Osteoblast (primary cell): ENCODE measurements at regions not wholly inside any gene's neighbourhood (a gene's known extent, or its start where the extent isn't known, plus 50 kb on each side); places are given as distances from the start of the nearest gene placed in this dataset.
"Not testable (repeated sequence)": the region's sequence is repeated elsewhere in the genome, so short reads cannot be mapped to it uniquely, and the experiment has no call there.

ENCODE experiments used
- DNase-seq: peaks from one replicate; pipeline ENCODE4 v3.0.0; 2011; ENCODE audit warnings: low spot score, mixed read lengths; ENCODE audit not compliant: insufficient read length; ENCODE audit errors: missing footprints
- H2AFZ ChIP-seq: 2 replicates; pipeline ENCODE4 v1.6.0; 2011; ENCODE audit warnings: mild to moderate bottlenecking, low read length
- H3K27ac ChIP-seq: 2 replicates; pipeline ENCODE4 v1.5.1; 2011; ENCODE audit warnings: mild to moderate bottlenecking, low read depth, low read length, moderate library complexity
- H3K27me3 ChIP-seq: 2 replicates; pipeline ENCODE4 v1.6.0; 2012; ENCODE audit warnings: mild to moderate bottlenecking, control low read depth, inconsistent platforms, low read length, moderate library complexity; ENCODE audit not compliant: insufficient read depth
- H3K36me3 ChIP-seq: 2 replicates; pipeline ENCODE4 v1.5.1; 2011; ENCODE audit warnings: mild to moderate bottlenecking, low read length, control low read depth, moderate library complexity; ENCODE audit not compliant: insufficient read depth
- H3K4me1 ChIP-seq: 2 replicates; pipeline ENCODE4 v1.5.1; 2011; ENCODE audit warnings: mild to moderate bottlenecking, low read length, control low read depth, moderate library complexity; ENCODE audit not compliant: insufficient read depth
- H3K4me2 ChIP-seq: 2 replicates; pipeline ENCODE4 v1.6.0; 2011; ENCODE audit warnings: mild to moderate bottlenecking, low read length; ENCODE audit not compliant: insufficient read depth
- H3K4me3 ChIP-seq: fragments of 200-600 bp; sonication (generic); 3 replicates; pipeline ENCODE4 v1.5.1; 2012; ENCODE audit warnings: mild to moderate bottlenecking, low read length, inconsistent platforms; ENCODE audit not compliant: insufficient read depth
- H3K79me2 ChIP-seq: 2 replicates; pipeline ENCODE4 v1.6.0; 2012; ENCODE audit warnings: mild to moderate bottlenecking, low read length, control low read depth, inconsistent platforms; ENCODE audit not compliant: insufficient read depth
- H3K9me3 ChIP-seq: 2 replicates; pipeline ENCODE4 v1.5.1; 2011; ENCODE audit warnings: low read depth, low read length, control low read depth
- H4K20me1 ChIP-seq: 2 replicates; pipeline ENCODE4 v1.6.0; 2012; ENCODE audit warnings: mild to moderate bottlenecking, low read length, control low read depth; ENCODE audit not compliant: insufficient read depth
- TF ChIP-seq, protein P1 (sequence below): IDR thresholded peaks from 2 replicates; pipeline ENCODE4 v1.5.1; 2011; ENCODE audit warnings: mild to moderate bottlenecking, low read depth, low read length, moderate library complexity; ENCODE audit errors: extremely low read depth

DNA sequence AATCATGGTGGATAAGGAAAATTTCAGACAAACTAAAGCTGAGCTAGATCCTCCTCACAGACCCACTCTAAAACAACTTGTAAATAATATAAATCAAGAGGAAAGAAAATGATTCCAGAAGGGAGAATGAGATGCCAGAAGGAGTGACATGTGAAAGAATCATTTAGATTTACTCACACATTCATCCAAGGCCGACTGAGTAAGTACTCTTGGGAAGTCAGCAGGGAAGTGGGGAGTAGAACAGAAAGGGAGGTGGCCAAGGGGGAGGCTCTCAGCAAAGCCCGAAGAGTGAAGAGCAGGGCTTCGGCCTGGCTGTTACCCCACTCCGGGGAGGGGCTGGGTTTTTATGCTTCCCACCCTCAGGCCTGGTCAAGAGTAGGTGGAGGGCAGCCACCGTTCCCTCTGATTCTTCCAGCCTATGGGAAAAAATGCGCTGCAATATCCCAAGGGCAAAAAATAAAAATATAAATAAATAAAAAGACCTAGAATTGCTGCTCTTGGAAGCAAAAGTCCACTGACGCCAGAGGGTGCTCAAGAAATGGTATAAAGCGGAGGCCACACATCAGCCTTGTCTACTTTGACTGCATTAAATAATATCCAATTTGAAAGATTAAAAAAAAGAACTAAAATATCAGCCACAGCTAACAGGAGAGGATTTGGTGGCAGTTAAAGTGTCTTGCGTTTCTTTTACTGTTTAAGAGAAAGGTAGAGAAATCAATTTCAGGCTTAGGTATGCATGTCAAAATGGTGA lies 110.2 kb upstream of the COL5A1 start:
- Histone ChIP-seq H3K27me3 (no peaks in the 10 kb centered on the region), H3K27ac (peak overlapping the region; percentile 29), H4K20me1 (no peaks in the 10 kb centered on the region), H3K36me3 (no peaks in the 10 kb centered on the region), H3K79me2 (no peaks in the 10 kb centered on the region), H3K9me3 (peaks cover 5% of the 10 kb centered on the region), H3K4me2 (no peak overlapping the region), H2AFZ (peak overlapping the region; percentile 70), H3K4me3 (no peak overlapping the region), H3K4me1 (peaks cover 46% of the 10 kb centered on the region)
- DNase-seq, result peak; percentile 95
- TF ChIP-seq, protein P1, sequence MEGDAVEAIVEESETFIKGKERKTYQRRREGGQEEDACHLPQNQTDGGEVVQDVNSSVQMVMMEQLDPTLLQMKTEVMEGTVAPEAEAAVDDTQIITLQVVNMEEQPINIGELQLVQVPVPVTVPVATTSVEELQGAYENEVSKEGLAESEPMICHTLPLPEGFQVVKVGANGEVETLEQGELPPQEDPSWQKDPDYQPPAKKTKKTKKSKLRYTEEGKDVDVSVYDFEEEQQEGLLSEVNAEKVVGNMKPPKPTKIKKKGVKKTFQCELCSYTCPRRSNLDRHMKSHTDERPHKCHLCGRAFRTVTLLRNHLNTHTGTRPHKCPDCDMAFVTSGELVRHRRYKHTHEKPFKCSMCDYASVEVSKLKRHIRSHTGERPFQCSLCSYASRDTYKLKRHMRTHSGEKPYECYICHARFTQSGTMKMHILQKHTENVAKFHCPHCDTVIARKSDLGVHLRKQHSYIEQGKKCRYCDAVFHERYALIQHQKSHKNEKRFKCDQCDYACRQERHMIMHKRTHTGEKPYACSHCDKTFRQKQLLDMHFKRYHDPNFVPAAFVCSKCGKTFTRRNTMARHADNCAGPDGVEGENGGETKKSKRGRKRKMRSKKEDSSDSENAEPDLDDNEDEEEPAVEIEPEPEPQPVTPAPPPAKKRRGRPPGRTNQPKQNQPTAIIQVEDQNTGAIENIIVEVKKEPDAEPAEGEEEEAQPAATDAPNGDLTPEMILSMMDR, result peak; percentile 25

DNA sequence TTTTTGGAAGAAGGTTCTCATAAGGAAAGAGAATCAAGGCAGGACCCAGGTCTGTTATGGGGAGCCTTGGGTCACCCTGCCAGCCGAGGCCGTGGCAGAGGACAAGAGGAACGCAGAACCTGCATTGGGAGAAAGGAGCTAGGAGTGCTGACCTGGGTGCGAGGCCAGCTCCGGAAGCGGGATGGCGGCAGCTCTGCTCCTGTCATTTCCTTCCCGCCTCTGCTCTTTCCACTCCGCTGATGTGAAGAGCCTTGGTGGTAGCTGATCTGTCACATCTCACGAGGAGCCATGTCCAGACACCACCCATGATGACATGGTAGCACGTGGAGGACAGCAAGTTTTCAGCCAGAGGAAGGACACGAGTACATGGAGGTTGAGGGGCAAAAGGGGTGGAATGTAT lies 109.5 kb upstream of the COL5A1 start:
- no peak overlapping the region for H3K4me3 ChIP-seq
- H3K9me3 ChIP-seq, result peaks cover 5% of the 10 kb centered on the region
- H3K79me2 ChIP-seq, result no peaks in the 10 kb centered on the region
- peak; percentile 60 for DNase-seq
- H3K27me3 ChIP-seq, result no peaks in the 10 kb centered on the region
- H2AFZ ChIP-seq, result no peak overlapping the region
- peaks cover 42% of the 10 kb centered on the region for H3K4me1 ChIP-seq
- no peak overlapping the region for H3K4me2 ChIP-seq
- no peak overlapping the region for H3K27ac ChIP-seq
- no peaks in the 10 kb centered on the region for H4K20me1 ChIP-seq
- TF ChIP-seq, protein P1, result no peak
- no peaks in the 10 kb centered on the region for H3K36me3 ChIP-seq

DNA sequence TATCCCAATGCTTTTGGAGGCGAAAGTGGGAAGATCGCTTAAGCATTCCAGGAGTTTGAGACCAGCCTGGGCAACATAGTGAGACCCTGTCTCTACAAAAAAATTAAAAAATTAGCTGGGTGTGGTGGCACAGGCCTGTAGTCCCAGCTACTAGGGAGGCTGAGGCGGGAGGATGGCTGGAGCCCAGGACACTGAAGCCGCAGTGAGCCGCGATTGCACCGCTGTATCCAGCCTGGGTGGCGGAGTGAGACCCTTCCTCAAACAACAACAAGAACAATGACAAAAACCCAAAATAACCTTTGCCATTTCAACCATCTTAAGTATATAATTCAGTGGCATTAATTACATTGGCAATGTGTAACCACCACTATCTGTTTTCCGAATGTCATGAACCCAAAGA lies 108.9 kb upstream of the COL5A1 start:
- not testable (repeated sequence) for H3K36me3 ChIP-seq, H3K79me2 ChIP-seq, H3K9me3 ChIP-seq

DNA sequence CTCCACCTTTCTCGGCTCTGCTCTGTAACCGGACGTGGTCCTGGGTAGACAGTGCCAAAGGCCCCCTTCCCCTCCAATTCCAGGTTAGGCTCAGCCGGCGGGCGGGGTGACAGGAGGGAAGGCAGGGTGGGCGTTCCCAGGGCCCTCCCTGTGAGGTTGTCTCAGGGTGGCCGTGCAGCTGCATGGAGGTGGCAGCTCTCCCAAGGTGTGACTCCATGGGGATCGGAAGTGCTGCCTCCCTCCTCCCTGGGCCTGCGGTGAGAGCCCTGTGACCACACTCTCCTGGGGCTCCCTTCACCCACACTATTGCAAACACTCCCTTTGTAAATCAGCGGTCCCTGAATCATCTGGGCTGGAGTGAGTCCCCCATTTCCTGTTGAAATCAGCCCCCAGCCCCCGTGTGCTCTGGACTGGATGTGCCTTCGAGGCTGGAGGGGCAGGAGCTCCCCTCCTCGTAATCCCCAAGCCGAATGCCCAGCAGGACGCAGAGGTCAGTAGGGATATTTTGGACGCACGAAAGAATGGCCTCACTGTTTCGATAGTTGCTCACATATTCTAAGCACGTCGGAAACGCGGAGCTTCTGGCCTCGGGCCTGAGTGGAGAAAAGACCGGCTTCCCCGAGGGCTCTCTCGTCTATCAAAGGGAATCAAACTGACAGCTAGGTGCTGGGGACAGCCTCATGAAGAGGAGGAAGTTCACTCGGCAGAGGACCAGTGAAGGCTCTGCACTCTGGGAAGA lies 107.6 kb upstream of the COL5A1 start:
- H3K79me2 ChIP-seq, result no peaks in the 10 kb centered on the region
- no peaks in the 10 kb centered on the region for H4K20me1 ChIP-seq
- peak; percentile 95 for DNase-seq
- peak overlapping the region; percentile 82 for H2AFZ ChIP-seq
- peak overlapping the region; percentile 59 for H3K4me2 ChIP-seq
- peaks cover 5% of the 10 kb centered on the region for H3K9me3 ChIP-seq
- TF ChIP-seq, protein P1, result no peak
- H3K27me3 ChIP-seq, result no peaks in the 10 kb centered on the region
- H3K4me1 ChIP-seq, result peaks cover 40% of the 10 kb centered on the region
- H3K36me3 ChIP-seq, result no peaks in the 10 kb centered on the region
- H3K27ac ChIP-seq, result peak overlapping the region; percentile 62
- H3K4me3 ChIP-seq, result peak overlapping the region; percentile 46

More for the DNA sequence above, 108.9 kb upstream of the COL5A1 start:
- H3K4me3 ChIP-seq, DNase-seq, H3K4me2 ChIP-seq, H2AFZ ChIP-seq, H3K27ac ChIP-seq, H3K27me3 ChIP-seq, H4K20me1 ChIP-seq: not testable (repeated sequence)
- H3K4me1 ChIP-seq, result peaks cover 40% of the 10 kb centered on the region
